ENCODE measurements at regions not wholly inside any gene's neighbourhood (a gene's known extent, or its start where the extent isn't known, plus 50 kb on each side); places are given as distances from the start of the nearest gene placed in this dataset.

GRCh38 chr1:208298593-208299269, 54.5 kb upstream of the PLXNA2 start:
- DNase-seq, result peak; percentile 72

GRCh38 chr1:208300084-208300770, 56.0 kb upstream of the PLXNA2 start:
- DNase-seq, result no peak

- DNase-seq, result no peak
Measured at GRCh38 chr1:208302699-208303238, 58.6 kb upstream of the PLXNA2 start.

- DNase-seq, result no peak
Measured at GRCh38 chr1:208303743-208304712, 59.8 kb upstream of the PLXNA2 start.

- no peak for DNase-seq
Measured at GRCh38 chr1:208308221-208308620, 64.0 kb upstream of the PLXNA2 start.

GRCh38 chr1:208309771-208310170, 65.6 kb upstream of the PLXNA2 start:
- DNase-seq, result no peak

DNA sequence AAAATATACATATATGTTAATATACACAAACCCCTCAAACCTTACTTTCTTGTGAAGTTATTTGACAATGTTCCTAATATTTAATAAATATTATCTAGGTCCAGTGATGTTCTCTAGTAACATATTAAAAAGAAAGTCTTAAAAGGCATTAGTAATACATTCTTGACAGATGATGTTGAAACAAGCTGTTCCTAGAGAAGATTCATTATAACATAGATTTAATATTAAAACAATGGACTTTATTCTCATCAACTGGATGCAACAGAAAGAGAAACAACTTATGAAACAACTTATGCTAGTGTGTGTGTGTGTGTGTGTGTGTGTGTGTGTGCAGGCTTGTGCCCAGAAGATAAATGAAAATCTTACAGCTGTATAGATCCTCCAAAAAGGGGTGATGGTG, 68.5 kb upstream of the PLXNA2 start:
- DNase-seq, result no peak

- DNase-seq, result no peak
Measured at GRCh38 chr1:208314431-208314830, 70.2 kb upstream of the PLXNA2 start.

- no peak for DNase-seq
Measured at GRCh38 chr1:208318150-208318734, 74.1 kb upstream of the PLXNA2 start.

- DNase-seq, result no peak
Measured at GRCh38 chr1:208324005-208324404, 79.8 kb upstream of the PLXNA2 start.

DNA sequence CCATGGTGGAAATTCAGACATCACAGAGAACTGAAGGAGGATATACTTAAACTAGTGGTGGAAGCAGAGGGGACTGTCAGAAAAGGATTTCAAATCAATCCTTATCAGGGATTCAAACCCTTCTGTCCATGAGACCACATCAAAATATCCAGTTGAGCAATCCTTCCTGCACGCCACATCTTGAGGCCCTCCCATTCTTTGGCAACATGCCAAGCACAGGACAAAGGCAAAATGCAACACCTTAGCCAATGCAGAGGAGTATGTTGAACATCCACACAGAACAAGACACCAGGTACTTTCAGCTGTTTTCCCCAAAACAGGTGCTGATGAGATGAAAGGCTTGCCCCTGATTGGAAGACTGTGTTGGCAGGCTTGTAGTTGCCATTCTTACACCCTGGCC, 81.8 kb upstream of the PLXNA2 start:
- DNase-seq, result no peak

- DNase-seq, result no peak
Measured at GRCh38 chr1:208329300-208329699, 85.1 kb upstream of the PLXNA2 start.

DNA sequence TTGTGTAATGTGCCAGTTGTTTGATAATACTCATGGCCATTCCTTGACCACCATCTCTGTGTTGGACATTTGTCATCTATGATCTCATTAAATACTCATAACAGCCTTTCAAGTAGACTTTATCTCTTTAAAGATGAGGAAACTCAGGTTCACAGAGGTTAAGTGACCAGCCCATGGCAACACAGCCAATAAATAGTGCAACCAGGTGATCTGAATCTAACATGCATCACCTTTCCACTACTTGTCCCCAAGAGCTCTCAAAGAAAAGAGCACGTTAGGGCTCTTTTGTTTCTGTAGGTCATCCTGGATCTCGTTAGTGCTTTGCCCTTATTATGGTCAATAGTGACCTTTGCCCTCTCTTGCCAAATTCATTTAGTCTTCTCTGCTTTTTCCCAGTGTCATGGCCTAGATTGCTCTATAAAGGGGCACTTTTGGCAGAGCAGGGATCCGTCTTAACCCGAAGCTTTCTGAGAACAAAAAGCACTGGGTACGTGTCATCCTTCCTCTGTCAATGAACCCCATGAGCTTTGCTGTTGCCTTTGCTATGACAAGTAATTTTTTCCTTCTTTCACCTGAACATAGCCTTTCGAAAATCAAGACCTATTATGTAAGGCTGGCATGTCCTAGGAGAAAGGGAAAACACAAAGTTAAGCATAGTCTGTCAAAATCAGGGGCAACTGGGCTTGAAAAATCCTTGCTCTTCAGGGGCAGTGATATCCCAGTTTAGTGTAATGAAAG, 88.0 kb upstream of the PLXNA2 start:
- DNase-seq, result no peak

- DNase-seq, result no peak
Measured at GRCh38 chr1:208332774-208333126, 88.6 kb upstream of the PLXNA2 start.

- DNase-seq, result no peak
Measured at GRCh38 chr1:208333676-208334075, 89.5 kb upstream of the PLXNA2 start.

DNA sequence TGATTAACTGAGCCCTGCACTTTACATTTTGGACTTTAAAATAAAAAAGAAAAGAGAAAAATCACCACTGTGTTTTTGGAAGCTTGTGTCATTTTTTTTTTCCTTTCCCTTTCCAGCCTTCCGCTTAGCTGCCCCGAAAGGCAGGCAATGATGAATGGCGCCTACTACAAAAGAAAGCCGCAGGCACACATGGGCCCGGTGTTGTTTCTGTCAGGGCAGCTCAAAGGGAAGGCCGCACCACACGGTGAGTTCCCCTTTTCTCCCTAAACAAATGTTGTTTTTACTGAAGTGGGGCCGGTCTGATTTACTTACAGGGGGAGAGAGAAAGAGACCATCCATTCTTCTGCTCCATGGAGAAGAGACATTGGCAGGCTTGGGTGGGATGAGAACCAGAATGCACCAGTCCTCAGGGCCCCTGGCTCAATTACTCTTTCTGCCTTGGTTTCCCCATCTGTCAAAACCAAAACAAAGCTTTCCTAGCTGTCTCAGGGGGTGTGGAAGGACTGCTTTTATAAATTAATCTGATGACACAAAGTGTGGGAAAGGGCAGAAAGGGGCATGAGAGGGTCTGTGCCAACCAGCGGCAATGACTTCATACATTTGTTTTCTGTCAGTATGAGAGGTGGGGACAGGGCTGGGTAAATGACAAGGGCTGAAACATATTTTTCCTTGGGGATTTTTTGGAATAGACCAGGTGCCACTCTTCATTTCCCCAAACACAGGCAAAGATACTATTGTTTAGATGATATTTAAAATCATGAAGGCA, 91.4 kb upstream of the PLXNA2 start:
- DNase-seq, result no peak

DNA sequence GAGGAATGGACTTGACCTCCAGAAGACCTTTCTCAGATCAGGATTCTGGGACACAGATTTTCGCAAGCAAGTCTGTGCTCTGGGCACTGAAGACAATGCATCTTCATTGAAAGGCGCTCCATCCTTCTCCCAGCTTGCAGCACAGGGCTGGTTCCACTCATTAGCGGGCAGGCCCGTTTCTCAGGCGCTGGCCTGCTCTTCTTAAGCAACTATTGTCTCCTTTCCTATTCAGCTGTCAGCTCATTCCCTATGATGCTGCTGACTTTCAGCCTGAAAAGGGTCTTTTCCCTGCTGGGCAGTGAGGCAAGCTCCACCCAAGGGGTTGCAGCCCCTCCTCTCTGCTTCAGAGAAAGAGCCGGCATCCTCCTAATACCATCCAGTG, 91.9 kb upstream of the PLXNA2 start:
- DNase-seq, result no peak

- DNase-seq, result no peak
Measured at GRCh38 chr1:208339911-208340310, 95.7 kb upstream of the PLXNA2 start.

GRCh38 chr1:208343226-208343625, 99.0 kb upstream of the PLXNA2 start:
- DNase-seq, result no peak

GRCh38 chr1:208344202-208344857, 100.1 kb upstream of the PLXNA2 start:
- DNase-seq, result no peak

- DNase-seq, result no peak
Measured at GRCh38 chr1:208347191-208347590, 103.0 kb upstream of the PLXNA2 start.

Measured in NCI-H2081 treated with DMSO at 0.1 percent for 48 hours (cell line).